ENCODE measurements at regions not wholly inside any gene's neighbourhood (a gene's known extent, or its start where the extent isn't known, plus 50 kb on each side); places are given as distances from the start of the nearest gene placed in this dataset.

GRCh38 chr4:136524039-136524438 lies 1008.3 kb downstream of the PCDH18 start:
- no peaks in the 10 kb centered on the region for H3K9me3 ChIP-seq
- intact Hi-C loops (cut with DNase I), result no loop called here
- TF ChIP-seq POLR2AphosphoS5 (IDR thresholded peaks at IDR 0.05) (no peak), POLR2A (IDR thresholded peaks at IDR 0.05) (no peak), CTCF (IDR thresholded peaks at IDR 0.05) (no peak), EP300 (IDR thresholded peaks at IDR 0.05) (no peak)
- 96 to 97% methylated on average over 2 of the region's 2 CpGs for WGBS, 2 donors
- DNase-seq, result no peak
- H3K27ac ChIP-seq, result no peak overlapping the region
- H3K36me3 ChIP-seq, result no peaks in the 10 kb centered on the region
- no peaks in the 10 kb centered on the region for H3K27me3 ChIP-seq
- H3K4me1 ChIP-seq, result no peaks in the 10 kb centered on the region
- no peak overlapping the region for H3K4me3 ChIP-seq

GRCh38 chr4:136516371-136516770 lies 1015.9 kb downstream of the PCDH18 start:
- Histone ChIP-seq H3K4me1 (no peaks in the 10 kb centered on the region), H3K27me3 (no peaks in the 10 kb centered on the region), H3K27ac (no peak overlapping the region), H3K4me3 (no peak overlapping the region), H3K9me3 (no peaks in the 10 kb centered on the region), H3K36me3 (no peaks in the 10 kb centered on the region)
- TF ChIP-seq POLR2A (IDR thresholded peaks at IDR 0.05) (no peak), EP300 (IDR thresholded peaks at IDR 0.05) (no peak), POLR2AphosphoS5 (IDR thresholded peaks at IDR 0.05) (no peak), CTCF (IDR thresholded peaks at IDR 0.05) (no peak)
- no peak for DNase-seq
- intact Hi-C loops (cut with DNase I), result no loop called here
- WGBS, 2 donors, result 67 to 71% methylated on average over 3 of the region's 3 CpGs

GRCh38 chr4:136505020-136505419 lies 1027.3 kb downstream of the PCDH18 start:
- Histone ChIP-seq H3K4me1 (no peaks in the 10 kb centered on the region), H3K4me3 (no peak overlapping the region), H3K36me3 (no peaks in the 10 kb centered on the region), H3K27ac (no peak overlapping the region), H3K27me3 (no peaks in the 10 kb centered on the region), H3K9me3 (peaks cover 0 to 3% (median 0%) of the 10 kb centered on the region in 4 donors)
- TF ChIP-seq POLR2AphosphoS5 (IDR thresholded peaks at IDR 0.05) (no peak), CTCF (IDR thresholded peaks at IDR 0.05) (no peak), EP300 (IDR thresholded peaks at IDR 0.05) (no peak), POLR2A (IDR thresholded peaks at IDR 0.05) (no peak)
- 71 to 75% methylated on average over 1 of the region's 1 CpG for WGBS, 2 donors
- intact Hi-C loops (cut with DNase I), result no loop called here
- no peak for DNase-seq

- H3K9me3 ChIP-seq, result no peaks in the 10 kb centered on the region
- no peaks in the 10 kb centered on the region for H3K27me3 ChIP-seq
- no peak for DNase-seq
- H3K4me1 ChIP-seq, result peaks cover 0 to 7% (median 3%) of the 10 kb centered on the region in 4 donors
- intact Hi-C loops (cut with DNase I), result no loop called here
- TF ChIP-seq EP300 (IDR thresholded peaks at IDR 0.05) (no peak), POLR2A (IDR thresholded peaks at IDR 0.05) (no peak), CTCF (IDR thresholded peaks at IDR 0.05) (no peak), POLR2AphosphoS5 (IDR thresholded peaks at IDR 0.05) (no peak)
- H3K4me3 ChIP-seq, result no peak overlapping the region
- no peak overlapping the region for H3K27ac ChIP-seq
- no peaks in the 10 kb centered on the region for H3K36me3 ChIP-seq
These were observed 1036.4 kb downstream of the PCDH18 start for GRCh38 chr4:136495851-136496250.

- H3K4me1 ChIP-seq, result peaks cover 0 to 7% (median 3%) of the 10 kb centered on the region in 4 donors
- H3K4me3 ChIP-seq, result no peak overlapping the region
- no peak for DNase-seq
- TF ChIP-seq POLR2AphosphoS5 (IDR thresholded peaks at IDR 0.05) (no peak), POLR2A (IDR thresholded peaks at IDR 0.05) (no peak), CTCF (IDR thresholded peaks at IDR 0.05) (no peak), EP300 (IDR thresholded peaks at IDR 0.05) (no peak)
- no peaks in the 10 kb centered on the region for H3K9me3 ChIP-seq
- no peak overlapping the region for H3K27ac ChIP-seq
- no peaks in the 10 kb centered on the region for H3K27me3 ChIP-seq
- H3K36me3 ChIP-seq, result no peaks in the 10 kb centered on the region
- WGBS, 2 donors, result 83 to 90% methylated on average over 3 of the region's 3 CpGs
- intact Hi-C loops (cut with DNase I), result no loop called here
These were observed 1037.2 kb downstream of the PCDH18 start for GRCh38 chr4:136495076-136495475.
